ENCODE measurements at regions not wholly inside any gene's neighbourhood (a gene's known extent, or its start where the extent isn't known, plus 50 kb on each side); places are given as distances from the start of the nearest gene placed in this dataset.

GRCh38 chr4:54571293-54572151 lies 86.2 kb upstream of the KIT start:
- H2BK15ac ChIP-seq (ENCODE audit: low read depth, low read length), result no peak overlapping the region
- no peak overlapping the region for H2AFZ ChIP-seq (replicated peaks; ENCODE audit: low read length, poor library complexity)
- no peak overlapping the region; the same call in 1 of the 2 replicates for H2AK5ac ChIP-seq (ENCODE audit: low read depth, low read length)
- H2BK120ac ChIP-seq (ENCODE audit: low read depth, low read length), result no peak overlapping the region
- no peak overlapping the region for H3K14ac ChIP-seq (replicated peaks; ENCODE audit: low read depth, low read length)
- no peak overlapping the region for H3K9ac ChIP-seq (ENCODE audit: low read depth, low read length)
- H3K36me3 ChIP-seq (ENCODE audit: control insufficient read depth, insufficient read depth, low read length), result no peaks in the 10 kb centered on the region
- no peak overlapping the region for H3K23ac ChIP-seq (ENCODE audit: low read depth, low read length)
- intact Hi-C loops (cut with micrococcal nuclease) (no loop called here), in situ Hi-C loops (cut with MboI; ENCODE audit: low sequenced_read_pairs) (no loop called here), dilution Hi-C loops (cut with HindIII; ENCODE audit: low sequenced_read_pairs, unreplicated experiment) (no loop called here)
- DNase-seq (no peak), ATAC-seq (ENCODE audit: low read depth) (no peak)
- H3K27me3 ChIP-seq (ENCODE audit: control insufficient read depth, insufficient read depth, low read length), result no peaks in the 10 kb centered on the region
- H4K5ac ChIP-seq (ENCODE audit: low read depth, low read length), result no peak overlapping the region
- POLR2A ChIA-PET (ENCODE audit: unreplicated experiment), result no interaction called here
- H2AK9ac ChIP-seq (replicated peaks; ENCODE audit: low read depth, low read length, poor library complexity), result no peak overlapping the region
- no peak overlapping the region for H4K8ac ChIP-seq (ENCODE audit: low read depth in 2 of 2, low read length in 2 of 2)
- 36% methylated on average over 2 of the region's 12 CpGs; no CpG with 5 or more reads in 1 of the 2 experiments for WGBS, 2 experiments (ENCODE audit: extremely low coverage in 2 of 2, insufficient read length in 1 of 2)
- no peak overlapping the region for H3K4me3 ChIP-seq (ENCODE audit: insufficient read depth, low read depth, low read length)
- peaks cover 14% of the 10 kb centered on the region for H3K9me1 ChIP-seq (ENCODE audit: insufficient read depth, low read length)
- TF ChIP-seq CHD1 (IDR thresholded peaks at IDR 0.05; ENCODE audit: low read depth, low read length) (no peak), MXI1 (IDR thresholded peaks at IDR 0.05; ENCODE audit: borderline replicate concordance, low read depth, low read length) (no peak), CTCF (conservative IDR thresholded peaks at IDR 0.05; ENCODE audit: low read depth, low read length) (no peak), CEBPB (IDR thresholded peaks at IDR 0.05; ENCODE audit: low read depth, low read length) (no peak), NFE2L2 (IDR thresholded peaks at IDR 0.05; ENCODE audit: low read depth, low read length) (no peak), POLR2A (IDR thresholded peaks at IDR 0.05; ENCODE audit: low read depth, low read length) (no peak)
- no peak overlapping the region for H2BK20ac ChIP-seq (ENCODE audit: low read depth, low read length)
- no peak overlapping the region for H3K4me2 ChIP-seq (ENCODE audit: low read depth, low read length)
- no peak overlapping the region for H3K18ac ChIP-seq (ENCODE audit: low read depth, low read length)
- H2BK5ac ChIP-seq (ENCODE audit: low read depth, low read length, poor library complexity, severe bottlenecking), result no peak overlapping the region
- no peaks in the 10 kb centered on the region for H4K20me1 ChIP-seq (ENCODE audit: insufficient read depth, low read length)
- H3K56ac ChIP-seq (ENCODE audit: extremely low read depth, insufficient read depth, low read length), result no peak overlapping the region
- H3K4me1 ChIP-seq (ENCODE audit: control insufficient read depth, insufficient read depth, low read length), result peaks cover 9% of the 10 kb centered on the region
- no peaks in the 10 kb centered on the region for H3K79me1 ChIP-seq (ENCODE audit: low read depth in 1 of 2, low read length in 2 of 2)
- no TSS peak for BruUV-seq (replicated peaks)
- no peak overlapping the region for H3K4ac ChIP-seq (ENCODE audit: low read depth, low read length)
- H3K27ac ChIP-seq (ENCODE audit: insufficient read depth, low read length), result no peak overlapping the region
- CTCF ChIA-PET, result interaction anchor here (0.8 kb wide), 1 partner anchor 12 kb away, joined by 3 read pairs; no protein-coding TSS in a partner anchor
- H4K91ac ChIP-seq (ENCODE audit: insufficient read depth, low read depth, low read length), result no peak overlapping the region
- H3K9me3 ChIP-seq (ENCODE audit: control insufficient read depth, insufficient read depth, low read length), result no peaks in the 10 kb centered on the region

All from IMR-90 (cell line).